ENCODE measurements at regions not wholly inside any gene's neighbourhood (a gene's known extent, or its start where the extent isn't known, plus 50 kb on each side); places are given as distances from the start of the nearest gene placed in this dataset.

- H3K4me3 ChIP-seq (ENCODE audit: low read length): no peak overlapping the region
- no peak for DNase-seq (ENCODE audit: low read depth)
These were observed 1143.8 kb upstream of the MAP3K7 start for GRCh38 chr6:91730710-91731109.

GRCh38 chr6:91720324-91720723, 1133.5 kb upstream of the MAP3K7 start:
- no peak for DNase-seq (ENCODE audit: low read depth)
- no peak for TF ChIP-seq CTCF (conservative IDR thresholded peaks at IDR 0.05; ENCODE audit: low read length)
- no peak overlapping the region for H3K4me3 ChIP-seq (ENCODE audit: low read length)

More at GRCh38 chr6:91730710-91731109, 1143.8 kb upstream of the MAP3K7 start:
- no peak for TF ChIP-seq CTCF (conservative IDR thresholded peaks at IDR 0.05; ENCODE audit: low read length)

GRCh38 chr6:91719414-91719813, 1132.5 kb upstream of the MAP3K7 start:
- H3K4me3 ChIP-seq (ENCODE audit: low read length): no peak overlapping the region
- DNase-seq (ENCODE audit: low read depth): no peak
- TF ChIP-seq CTCF (conservative IDR thresholded peaks at IDR 0.05; ENCODE audit: low read length): no peak

- TF ChIP-seq CTCF (conservative IDR thresholded peaks at IDR 0.05; ENCODE audit: low read length): no peak
- no peak overlapping the region for H3K4me3 ChIP-seq (ENCODE audit: low read length)
- DNase-seq (ENCODE audit: low read depth): no peak
These were observed 1131.3 kb upstream of the MAP3K7 start for GRCh38 chr6:91718198-91718597.

- no peak for TF ChIP-seq CTCF (conservative IDR thresholded peaks at IDR 0.05; ENCODE audit: low read length)
- no peak for DNase-seq (ENCODE audit: low read depth)
- no peak overlapping the region for H3K4me3 ChIP-seq (ENCODE audit: low read length)
These were observed 1130.2 kb upstream of the MAP3K7 start for GRCh38 chr6:91717094-91717493.

- TF ChIP-seq CTCF (conservative IDR thresholded peaks at IDR 0.05; ENCODE audit: low read length): no peak
- DNase-seq (ENCODE audit: low read depth): no peak
- H3K4me3 ChIP-seq (ENCODE audit: low read length): no peak overlapping the region
These were observed 1129.5 kb upstream of the MAP3K7 start for GRCh38 chr6:91716361-91716760.

- DNase-seq (ENCODE audit: low read depth): no peak
- no peak for TF ChIP-seq CTCF (conservative IDR thresholded peaks at IDR 0.05; ENCODE audit: low read length)
- H3K4me3 ChIP-seq (ENCODE audit: low read length): no peak overlapping the region
These were observed 1128.4 kb upstream of the MAP3K7 start for GRCh38 chr6:91715171-91715805.
